DMS 273 treated with DMSO at 0.1 percent for 48 hours (cell line): ENCODE measurements at regions not wholly inside any gene's neighbourhood (a gene's known extent, or its start where the extent isn't known, plus 50 kb on each side); places are given as distances from the start of the nearest gene placed in this dataset.
"Not testable (repeated sequence)": the region's sequence is repeated elsewhere in the genome, so short reads cannot be mapped to it uniquely, and the experiment has no call there.

ENCODE experiments used
- DNase-seq: peaks from one replicate; lab custom pipeline; 2025; lab: John Stamatoyannopoulos, UW

GRCh38 chr5:63555874-63556273, 406.4 kb downstream of the HTR1A start:
- no peak for DNase-seq

- no peak for DNase-seq
Observed at GRCh38 chr5:63554191-63554590, 408.1 kb downstream of the HTR1A start.

GRCh38 chr5:63553073-63553472, 409.2 kb downstream of the HTR1A start:
- DNase-seq = no peak

- no peak for DNase-seq
Observed at GRCh38 chr5:63535840-63536602, 426.2 kb downstream of the HTR1A start.

- DNase-seq = no peak
Observed at GRCh38 chr5:63524281-63524680, 438.0 kb downstream of the HTR1A start.

GRCh38 chr5:63516006-63516405, 446.2 kb downstream of the HTR1A start:
- no peak for DNase-seq

- no peak for DNase-seq
Observed at GRCh38 chr5:63500242-63500641, 462.0 kb downstream of the HTR1A start.

- DNase-seq = no peak
Observed at GRCh38 chr5:63495225-63495624, 467.0 kb downstream of the HTR1A start.

GRCh38 chr5:63483338-63483737, 478.9 kb downstream of the HTR1A start:
- no peak for DNase-seq

GRCh38 chr5:63473335-63473967, 488.8 kb downstream of the HTR1A start:
- DNase-seq = no peak

- DNase-seq = no peak
Observed at GRCh38 chr5:63456279-63456678, 506.0 kb downstream of the HTR1A start.

- no peak for DNase-seq
Observed at GRCh38 chr5:63451188-63451587, 511.1 kb downstream of the HTR1A start.

- no peak for DNase-seq
Observed at GRCh38 chr5:63439537-63439936, 522.7 kb downstream of the HTR1A start.

- DNase-seq = no peak
Observed at GRCh38 chr5:63409737-63410136, 552.5 kb downstream of the HTR1A start.

- DNase-seq = no peak
Observed at GRCh38 chr5:63408984-63409383, 553.3 kb downstream of the HTR1A start.

GRCh38 chr5:63401436-63402046, 560.7 kb downstream of the HTR1A start:
- DNase-seq = no peak

- DNase-seq = no peak
Observed at GRCh38 chr5:63400079-63400478, 562.2 kb downstream of the HTR1A start.

GRCh38 chr5:63398346-63398745, 563.9 kb downstream of the HTR1A start:
- no peak for DNase-seq

GRCh38 chr5:63388188-63388587, 574.1 kb downstream of the HTR1A start:
- not testable (repeated sequence) for DNase-seq

GRCh38 chr5:63375851-63376250, 586.4 kb downstream of the HTR1A start:
- no peak for DNase-seq

GRCh38 chr5:63374085-63374484, 588.2 kb downstream of the HTR1A start:
- no peak for DNase-seq

GRCh38 chr5:63351164-63351563, 611.1 kb downstream of the HTR1A start:
- no peak for DNase-seq

GRCh38 chr5:63346451-63346850, 615.8 kb downstream of the HTR1A start:
- DNase-seq = no peak
